H1 (cell line): ENCODE measurements at regions not wholly inside any gene's neighbourhood (a gene's known extent, or its start where the extent isn't known, plus 50 kb on each side); places are given as distances from the start of the nearest gene placed in this dataset.

Experiments used
- ASH2L ChIP-seq: fragments of 200-600, 300-600 bp; sonication (generic); IDR thresholded peaks from one replicate; pipeline ENCODE4 v1.7.1; 2017; ENCODE audit warnings: low read length
- CBX8 ChIP-seq: fragments of 300-800, 300-1000 bp; sonication (generic); IDR thresholded peaks from 2 replicates; pipeline ENCODE4 v1.7.1; 2016; ENCODE audit warnings: low read depth, low read length, borderline replicate concordance
- CTBP2 ChIP-seq: IDR thresholded peaks from 2 replicates; pipeline ENCODE4 v1.7.0; 2011; ENCODE audit warnings: borderline replicate concordance, mild to moderate bottlenecking, moderate library complexity, mixed read lengths, low read length; ENCODE audit not compliant: insufficient read depth, insufficient read length
- MAFK ChIP-seq: IDR thresholded peaks from 2 replicates; pipeline ENCODE4 v1.6.1; 2012; ENCODE audit warnings: low read depth, mild to moderate bottlenecking, improper control_type of control experiment, low read length
- POLR2A ChIP-seq, 2 experiments: IDR thresholded peaks; 1 replicate in 1 of 2; 2 replicates in 1 of 2; pipeline ENCODE4 v1.6.1; 2011; ENCODE audit warnings: low read depth in 2 of 2, low read length in 2 of 2, mild to moderate bottlenecking in 2 of 2; ENCODE audit errors: control extremely low read depth in 1 of 2
- SIN3A ChIP-seq, 2 experiments: IDR thresholded peaks in 1 of 2; conservative IDR thresholded peaks in 1 of 2; 2 replicates each; pipeline ENCODE4 v1.6.1; 2011 to 2012; ENCODE audit warnings: low read length in 2 of 2, improper control_type of control experiment in 1 of 2, low read depth in 1 of 2, mild to moderate bottlenecking in 1 of 2
- TF ChIP-seq, protein P1 (sequence below), 3 experiments: IDR thresholded peaks; 1 replicate in 2 of 3; 2 replicates in 1 of 3; pipeline versions ENCODE4 v1.5.1 to v1.6.1; 2011; ENCODE audit warnings: low read length in 3 of 3, mild to moderate bottlenecking in 3 of 3, inconsistent platforms in 2 of 3, low read depth in 1 of 3, moderate library complexity in 1 of 3; ENCODE audit not compliant: insufficient read depth in 1 of 3; ENCODE audit errors: control extremely low read depth in 1 of 3

- TF ChIP-seq SIN3A (conservative IDR thresholded peaks at IDR 0.05 in 1 of 2, IDR thresholded peaks at IDR 0.05 in 1 of 2; ENCODE audit: low read depth in 1 of 2, low read length in 2 of 2) = no peak
- TF ChIP-seq CTBP2 = no peak
- TF ChIP-seq MAFK = no peak
- TF ChIP-seq CBX8 = no peak
- TF ChIP-seq, protein P1, sequence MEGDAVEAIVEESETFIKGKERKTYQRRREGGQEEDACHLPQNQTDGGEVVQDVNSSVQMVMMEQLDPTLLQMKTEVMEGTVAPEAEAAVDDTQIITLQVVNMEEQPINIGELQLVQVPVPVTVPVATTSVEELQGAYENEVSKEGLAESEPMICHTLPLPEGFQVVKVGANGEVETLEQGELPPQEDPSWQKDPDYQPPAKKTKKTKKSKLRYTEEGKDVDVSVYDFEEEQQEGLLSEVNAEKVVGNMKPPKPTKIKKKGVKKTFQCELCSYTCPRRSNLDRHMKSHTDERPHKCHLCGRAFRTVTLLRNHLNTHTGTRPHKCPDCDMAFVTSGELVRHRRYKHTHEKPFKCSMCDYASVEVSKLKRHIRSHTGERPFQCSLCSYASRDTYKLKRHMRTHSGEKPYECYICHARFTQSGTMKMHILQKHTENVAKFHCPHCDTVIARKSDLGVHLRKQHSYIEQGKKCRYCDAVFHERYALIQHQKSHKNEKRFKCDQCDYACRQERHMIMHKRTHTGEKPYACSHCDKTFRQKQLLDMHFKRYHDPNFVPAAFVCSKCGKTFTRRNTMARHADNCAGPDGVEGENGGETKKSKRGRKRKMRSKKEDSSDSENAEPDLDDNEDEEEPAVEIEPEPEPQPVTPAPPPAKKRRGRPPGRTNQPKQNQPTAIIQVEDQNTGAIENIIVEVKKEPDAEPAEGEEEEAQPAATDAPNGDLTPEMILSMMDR (IDR thresholded peaks at IDR 0.05; ENCODE audit: control extremely low read depth in 1 of 3, insufficient read depth in 1 of 3, low read depth in 1 of 3, low read length in 3 of 3) = no peak
- no peak for TF ChIP-seq POLR2A (IDR thresholded peaks at IDR 0.05; ENCODE audit: control extremely low read depth in 1 of 2, low read depth in 2 of 2, low read length in 2 of 2)
- TF ChIP-seq ASH2L = no peak
Observed at GRCh38 chr3:144511346-144511745, 539.7 kb downstream of the DIPK2A start (continued).
